ENCODE measurements at regions not wholly inside any gene's neighbourhood (a gene's known extent, or its start where the extent isn't known, plus 50 kb on each side); places are given as distances from the start of the nearest gene placed in this dataset.

GRCh38 chr10:36531621-36532020, 593.8 kb upstream of the ANKRD30A start:
- TF ChIP-seq, protein P1, sequence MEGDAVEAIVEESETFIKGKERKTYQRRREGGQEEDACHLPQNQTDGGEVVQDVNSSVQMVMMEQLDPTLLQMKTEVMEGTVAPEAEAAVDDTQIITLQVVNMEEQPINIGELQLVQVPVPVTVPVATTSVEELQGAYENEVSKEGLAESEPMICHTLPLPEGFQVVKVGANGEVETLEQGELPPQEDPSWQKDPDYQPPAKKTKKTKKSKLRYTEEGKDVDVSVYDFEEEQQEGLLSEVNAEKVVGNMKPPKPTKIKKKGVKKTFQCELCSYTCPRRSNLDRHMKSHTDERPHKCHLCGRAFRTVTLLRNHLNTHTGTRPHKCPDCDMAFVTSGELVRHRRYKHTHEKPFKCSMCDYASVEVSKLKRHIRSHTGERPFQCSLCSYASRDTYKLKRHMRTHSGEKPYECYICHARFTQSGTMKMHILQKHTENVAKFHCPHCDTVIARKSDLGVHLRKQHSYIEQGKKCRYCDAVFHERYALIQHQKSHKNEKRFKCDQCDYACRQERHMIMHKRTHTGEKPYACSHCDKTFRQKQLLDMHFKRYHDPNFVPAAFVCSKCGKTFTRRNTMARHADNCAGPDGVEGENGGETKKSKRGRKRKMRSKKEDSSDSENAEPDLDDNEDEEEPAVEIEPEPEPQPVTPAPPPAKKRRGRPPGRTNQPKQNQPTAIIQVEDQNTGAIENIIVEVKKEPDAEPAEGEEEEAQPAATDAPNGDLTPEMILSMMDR (IDR thresholded peaks at IDR 0.05; ENCODE audit: low read depth, low read length), result no peak
- TF ChIP-seq EZH2phosphoT487 (IDR thresholded peaks at IDR 0.05; ENCODE audit: low read depth), result no peak

Measured in OCI-LY3 (cell line).